ENCODE measurements at regions not wholly inside any gene's neighbourhood (a gene's known extent, or its start where the extent isn't known, plus 50 kb on each side); places are given as distances from the start of the nearest gene placed in this dataset.

- TF ChIP-seq CTCF (IDR thresholded peaks at IDR 0.05) (no peak), EZH2 (IDR thresholded peaks at IDR 0.05; ENCODE audit: borderline replicate concordance, insufficient read depth, low read depth, low read length, poor library complexity, severe bottlenecking) (no peak)
These were observed 1292.0 kb downstream of the XPNPEP1 start for GRCh38 chr10:108631332-108631731.

Measured in B cell (primary cell).